Anterior cingulate cortex (tissue), 58 donors: ENCODE measurements at regions not wholly inside any gene's neighbourhood (a gene's known extent, or its start where the extent isn't known, plus 50 kb on each side); places are given as distances from the start of the nearest gene placed in this dataset.
"Not testable (repeated sequence)": the region's sequence is repeated elsewhere in the genome, so short reads cannot be mapped to it uniquely, and the experiment has no call there.

ENCODE experiments used
- DNase-seq, 58 donors: peaks; one replicate each; lab custom pipeline; 2025; lab: John Stamatoyannopoulos, UW

- DNase-seq, result no peak
Observed at GRCh38 chr4:3638080-3638795, 106.0 kb upstream of the LRPAP1 start.

GRCh38 chr4:3637326-3638016 lies 105.2 kb upstream of the LRPAP1 start:
- DNase-seq, result peak in 33 of 58 donors; percentile 16 to 68 (median 40)

- no peak for DNase-seq
Observed at GRCh38 chr4:3636646-3637320, 104.6 kb upstream of the LRPAP1 start.

GRCh38 chr4:3636020-3636419 lies 103.8 kb upstream of the LRPAP1 start:
- not testable (repeated sequence) for DNase-seq

- DNase-seq, result no peak
Observed at GRCh38 chr4:3634894-3635820, 102.9 kb upstream of the LRPAP1 start.

- DNase-seq, result no peak
Observed at GRCh38 chr4:3634281-3634857, 102.1 kb upstream of the LRPAP1 start.

GRCh38 chr4:3633277-3633676 lies 101.1 kb upstream of the LRPAP1 start:
- not testable (repeated sequence) for DNase-seq

- not testable (repeated sequence) for DNase-seq
Observed at GRCh38 chr4:3632794-3633193, 100.6 kb upstream of the LRPAP1 start.

GRCh38 chr4:3631544-3632266 lies 99.5 kb upstream of the LRPAP1 start:
- not testable (repeated sequence) for DNase-seq

- DNase-seq, result no peak
Observed at GRCh38 chr4:3630598-3631543, 98.6 kb upstream of the LRPAP1 start.

- no peak for DNase-seq
Observed at GRCh38 chr4:3630136-3630597, 97.9 kb upstream of the LRPAP1 start.

GRCh38 chr4:3629665-3630064 lies 97.4 kb upstream of the LRPAP1 start:
- no peak for DNase-seq

GRCh38 chr4:3629176-3629575 lies 97.0 kb upstream of the LRPAP1 start:
- DNase-seq, result not testable (repeated sequence)

- DNase-seq, result no peak
Observed at GRCh38 chr4:3628868-3629175, 96.6 kb upstream of the LRPAP1 start.

- not testable (repeated sequence) for DNase-seq
Observed at GRCh38 chr4:3627967-3628867, 96.0 kb upstream of the LRPAP1 start.

- not testable (repeated sequence) for DNase-seq
Observed at GRCh38 chr4:3627456-3627855, 95.2 kb upstream of the LRPAP1 start.
